ENCODE measurements at regions not wholly inside any gene's neighbourhood (a gene's known extent, or its start where the extent isn't known, plus 50 kb on each side); places are given as distances from the start of the nearest gene placed in this dataset.
"Not testable (repeated sequence)": the region's sequence is repeated elsewhere in the genome, so short reads cannot be mapped to it uniquely, and the experiment has no call there.

DNA sequence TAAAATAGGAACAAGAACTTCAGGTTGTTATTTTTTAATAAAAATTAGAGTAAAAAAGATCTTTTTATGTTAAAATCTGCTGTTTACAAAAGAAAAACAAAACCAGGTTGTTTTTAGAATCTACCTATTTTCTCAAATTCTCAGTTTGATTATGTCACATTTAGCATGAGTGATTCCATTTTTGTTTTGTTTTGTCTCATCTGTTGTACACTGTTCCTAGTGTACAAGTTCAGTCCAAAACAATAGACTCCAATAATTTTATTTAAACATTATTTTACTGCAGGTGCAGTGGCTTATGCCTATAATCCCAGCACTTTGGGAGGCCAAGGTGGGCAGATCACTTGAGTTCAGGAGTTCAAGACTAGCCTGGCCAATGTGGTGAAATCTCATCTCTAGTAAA lies 2142.7 kb downstream of the TP53TG3F start:
- ATAC-seq (no peak), DNase-seq (no peak)
- H3K36me3 ChIP-seq (ENCODE audit: control insufficient read depth, insufficient read depth, low read length): no peaks in the 10 kb centered on the region
- no peak overlapping the region for H3K4me3 ChIP-seq (ENCODE audit: low read length)
- no peak overlapping the region for H3K27ac Mint-ChIP-seq
- TF ChIP-seq, protein P1, sequence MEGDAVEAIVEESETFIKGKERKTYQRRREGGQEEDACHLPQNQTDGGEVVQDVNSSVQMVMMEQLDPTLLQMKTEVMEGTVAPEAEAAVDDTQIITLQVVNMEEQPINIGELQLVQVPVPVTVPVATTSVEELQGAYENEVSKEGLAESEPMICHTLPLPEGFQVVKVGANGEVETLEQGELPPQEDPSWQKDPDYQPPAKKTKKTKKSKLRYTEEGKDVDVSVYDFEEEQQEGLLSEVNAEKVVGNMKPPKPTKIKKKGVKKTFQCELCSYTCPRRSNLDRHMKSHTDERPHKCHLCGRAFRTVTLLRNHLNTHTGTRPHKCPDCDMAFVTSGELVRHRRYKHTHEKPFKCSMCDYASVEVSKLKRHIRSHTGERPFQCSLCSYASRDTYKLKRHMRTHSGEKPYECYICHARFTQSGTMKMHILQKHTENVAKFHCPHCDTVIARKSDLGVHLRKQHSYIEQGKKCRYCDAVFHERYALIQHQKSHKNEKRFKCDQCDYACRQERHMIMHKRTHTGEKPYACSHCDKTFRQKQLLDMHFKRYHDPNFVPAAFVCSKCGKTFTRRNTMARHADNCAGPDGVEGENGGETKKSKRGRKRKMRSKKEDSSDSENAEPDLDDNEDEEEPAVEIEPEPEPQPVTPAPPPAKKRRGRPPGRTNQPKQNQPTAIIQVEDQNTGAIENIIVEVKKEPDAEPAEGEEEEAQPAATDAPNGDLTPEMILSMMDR (IDR thresholded peaks at IDR 0.05): no peak
- H3K4me1 Mint-ChIP-seq: no peaks in the 10 kb centered on the region
- H3K36me3 Mint-ChIP-seq: peaks cover 7% of the 10 kb centered on the region
- H3K4me3 Mint-ChIP-seq: no peak overlapping the region
- H3K4me1 ChIP-seq (ENCODE audit: control insufficient read depth, insufficient read depth, low read length): no peaks in the 10 kb centered on the region
- no peak overlapping the region for H3K27ac ChIP-seq (ENCODE audit: low read length)
- intact Hi-C loops (cut with micrococcal nuclease): no loop called here
- H3K9me3 Mint-ChIP-seq: peaks cover 11 to 19% of the 10 kb centered on the region in 2 donors
- no peaks in the 10 kb centered on the region for H3K27me3 Mint-ChIP-seq (ENCODE audit: low read depth in 2 of 2)
- H3K9me3 ChIP-seq (ENCODE audit: control insufficient read depth, insufficient read depth, low read length): peaks cover 28% of the 10 kb centered on the region
- H3K27me3 ChIP-seq (ENCODE audit: control insufficient read depth, insufficient read depth, low read length): no peaks in the 10 kb centered on the region

DNA sequence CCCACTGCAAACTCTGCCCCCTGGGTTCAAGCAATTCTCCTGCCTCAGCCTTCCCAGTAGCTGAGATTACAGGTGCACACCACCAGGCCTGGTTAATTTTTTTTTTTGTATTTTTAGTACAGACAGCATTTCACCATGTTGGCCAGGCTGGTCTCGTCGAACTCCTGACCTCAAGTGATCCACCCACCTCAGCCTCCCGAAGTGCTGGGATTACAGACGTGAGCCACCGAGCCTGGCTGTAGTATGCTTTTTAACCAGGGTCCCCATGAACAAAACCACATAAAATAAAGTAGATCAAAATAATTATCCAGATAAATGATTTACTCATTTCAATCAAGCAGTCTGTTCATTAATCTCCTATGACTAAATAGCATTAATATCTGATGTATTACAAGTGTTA lies 2144.0 kb downstream of the TP53TG3F start:
- H3K36me3 Mint-ChIP-seq; H3K4me1 Mint-ChIP-seq; intact Hi-C loops (cut with micrococcal nuclease); H3K27me3 ChIP-seq (ENCODE audit: control insufficient read depth, insufficient read depth, low read length); DNase-seq; H3K27ac ChIP-seq (ENCODE audit: low read length); ATAC-seq; H3K36me3 ChIP-seq (ENCODE audit: control insufficient read depth, insufficient read depth, low read length); H3K4me3 ChIP-seq (ENCODE audit: low read length); H3K4me1 ChIP-seq (ENCODE audit: control insufficient read depth, insufficient read depth, low read length); H3K4me3 Mint-ChIP-seq; H3K27me3 Mint-ChIP-seq (ENCODE audit: low read depth in 2 of 2); H3K27ac Mint-ChIP-seq: not testable (repeated sequence)
- H3K9me3 ChIP-seq (ENCODE audit: control insufficient read depth, insufficient read depth, low read length): peaks cover 28% of the 10 kb centered on the region
- 77% methylated on average over 5 of the region's 5 CpGs for WGBS (ENCODE audit: insufficient coverage)
- peaks cover 11 to 12% of the 10 kb centered on the region in 2 donors for H3K9me3 Mint-ChIP-seq

DNA sequence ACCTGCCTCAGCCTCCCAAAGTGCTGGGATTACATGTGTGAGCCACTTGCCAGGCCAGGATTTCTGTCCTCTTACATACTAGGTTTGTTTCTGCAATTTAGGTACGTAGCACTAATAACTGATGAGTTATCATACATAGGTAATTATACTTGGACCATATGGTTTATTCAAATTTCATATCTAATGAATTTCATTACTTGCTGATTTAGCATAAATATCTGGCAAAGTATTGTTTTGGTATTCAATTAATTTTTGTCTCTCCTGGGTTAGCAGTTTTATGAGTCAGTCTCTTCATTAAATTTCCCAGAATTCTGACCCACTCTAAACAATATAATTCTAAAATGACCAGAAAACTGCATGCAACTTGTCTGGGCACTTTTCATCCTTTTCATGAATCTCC lies 2146.5 kb downstream of the TP53TG3F start:
- no peaks in the 10 kb centered on the region for H3K4me1 Mint-ChIP-seq
- no CpG with 5 or more reads among the region's 1 CpG for WGBS (ENCODE audit: insufficient coverage)
- H3K36me3 Mint-ChIP-seq: no peaks in the 10 kb centered on the region
- no peak overlapping the region for H3K4me3 Mint-ChIP-seq
- no peaks in the 10 kb centered on the region for H3K36me3 ChIP-seq (ENCODE audit: control insufficient read depth, insufficient read depth, low read length)
- no peak overlapping the region for H3K27ac ChIP-seq (ENCODE audit: low read length)
- no peaks in the 10 kb centered on the region for H3K27me3 Mint-ChIP-seq (ENCODE audit: low read depth in 2 of 2)
- H3K4me3 ChIP-seq (ENCODE audit: low read length): no peak overlapping the region
- no peaks in the 10 kb centered on the region for H3K27me3 ChIP-seq (ENCODE audit: control insufficient read depth, insufficient read depth, low read length)
- no peaks in the 10 kb centered on the region for H3K4me1 ChIP-seq (ENCODE audit: control insufficient read depth, insufficient read depth, low read length)
- no peak overlapping the region for H3K27ac Mint-ChIP-seq
- DNase-seq (no peak), ATAC-seq (no peak)
- TF ChIP-seq, protein P1 (IDR thresholded peaks at IDR 0.05): no peak
- H3K9me3 Mint-ChIP-seq: peaks cover 0 to 2% of the 10 kb centered on the region in 2 donors
- intact Hi-C loops (cut with micrococcal nuclease): no loop called here
- H3K9me3 ChIP-seq (ENCODE audit: control insufficient read depth, insufficient read depth, low read length): peaks cover 14% of the 10 kb centered on the region

DNA sequence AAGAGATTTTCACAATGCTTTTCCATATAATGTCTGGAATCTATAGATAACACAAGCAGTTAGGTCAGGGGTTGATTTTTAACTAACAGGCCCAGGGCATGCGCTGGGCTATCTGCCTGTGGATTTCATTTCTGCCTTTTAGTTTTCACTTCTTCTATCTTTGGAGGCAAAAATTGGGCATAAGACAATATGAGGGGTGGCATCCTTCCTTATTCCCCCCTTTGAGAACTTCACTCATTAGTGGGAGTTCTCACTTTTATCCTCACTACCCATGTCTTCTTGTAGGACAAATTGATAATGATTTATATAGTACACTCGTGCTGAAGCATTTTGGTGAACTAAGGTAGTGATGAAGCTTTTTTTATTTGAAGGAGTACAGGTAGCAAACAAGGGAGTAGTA lies 2155.5 kb downstream of the TP53TG3F start:
- intact Hi-C loops (cut with micrococcal nuclease); H3K27ac Mint-ChIP-seq; H3K27me3 ChIP-seq (ENCODE audit: control insufficient read depth, insufficient read depth, low read length); ATAC-seq; H3K4me3 ChIP-seq (ENCODE audit: low read length); H3K4me3 Mint-ChIP-seq; H3K36me3 Mint-ChIP-seq; H3K4me1 ChIP-seq (ENCODE audit: control insufficient read depth, insufficient read depth, low read length); H3K27me3 Mint-ChIP-seq (ENCODE audit: low read depth in 2 of 2); DNase-seq; H3K36me3 ChIP-seq (ENCODE audit: control insufficient read depth, insufficient read depth, low read length); H3K4me1 Mint-ChIP-seq; H3K27ac ChIP-seq (ENCODE audit: low read length): not testable (repeated sequence)
- no CpG with 5 or more reads among the region's 2 CpGs for WGBS (ENCODE audit: insufficient coverage)
- H3K9me3 Mint-ChIP-seq: peaks cover 3 to 15% of the 10 kb centered on the region in 2 donors
- H3K9me3 ChIP-seq (ENCODE audit: control insufficient read depth, insufficient read depth, low read length): peaks cover 24% of the 10 kb centered on the region

DNA sequence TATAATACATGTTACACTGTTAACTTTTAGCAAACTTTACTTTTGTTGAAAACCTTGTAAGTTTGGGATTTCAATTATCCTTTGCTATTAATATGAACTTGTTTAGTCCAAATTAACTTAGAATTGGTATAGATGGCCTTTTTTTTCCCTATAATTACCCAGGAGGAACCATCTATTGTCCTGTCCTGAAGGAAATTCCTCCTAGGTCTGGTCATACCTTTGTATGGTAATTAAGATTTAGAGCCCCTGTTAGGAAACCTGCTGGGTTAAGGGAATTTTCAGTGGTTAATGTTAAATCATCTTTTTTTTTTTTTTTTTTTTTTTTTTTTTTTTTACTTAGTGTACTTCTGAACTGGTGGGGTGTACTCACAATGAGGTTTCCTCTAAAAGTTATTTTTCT lies 2159.8 kb downstream of the TP53TG3F start:
- H3K4me1 ChIP-seq (ENCODE audit: control insufficient read depth, insufficient read depth, low read length); H3K36me3 ChIP-seq (ENCODE audit: control insufficient read depth, insufficient read depth, low read length); DNase-seq; H3K4me3 ChIP-seq (ENCODE audit: low read length); ATAC-seq; intact Hi-C loops (cut with micrococcal nuclease); H3K27me3 Mint-ChIP-seq (ENCODE audit: low read depth in 2 of 2); H3K4me1 Mint-ChIP-seq; H3K27me3 ChIP-seq (ENCODE audit: control insufficient read depth, insufficient read depth, low read length); H3K27ac Mint-ChIP-seq; H3K27ac ChIP-seq (ENCODE audit: low read length); H3K4me3 Mint-ChIP-seq; H3K36me3 Mint-ChIP-seq: not testable (repeated sequence)
- H3K9me3 Mint-ChIP-seq: peaks cover 9 to 23% of the 10 kb centered on the region in 2 donors
- peaks cover 45% of the 10 kb centered on the region for H3K9me3 ChIP-seq (ENCODE audit: control insufficient read depth, insufficient read depth, low read length)

Measured in natural killer cell (primary cell).